ENCODE measurements at regions not wholly inside any gene's neighbourhood (a gene's known extent, or its start where the extent isn't known, plus 50 kb on each side); places are given as distances from the start of the nearest gene placed in this dataset.

DNA sequence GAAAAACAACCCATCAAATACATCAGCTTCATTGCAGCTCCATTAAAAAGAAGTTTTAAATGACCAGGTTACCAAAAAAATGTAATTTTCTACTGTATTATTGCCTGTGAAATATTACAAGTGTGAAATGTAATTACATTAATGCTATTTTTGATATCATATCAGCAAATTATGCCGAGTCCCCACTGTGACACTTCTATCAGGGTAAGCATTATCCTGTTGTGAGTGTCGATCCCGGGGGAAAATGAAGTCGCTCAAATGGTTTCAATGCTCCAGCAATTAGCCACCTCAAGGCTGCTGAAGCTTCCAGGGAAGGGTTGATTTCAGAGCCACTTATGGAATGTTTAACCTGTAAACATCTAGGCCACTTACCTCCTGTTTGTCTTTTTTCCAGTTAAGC, 70.4 kb downstream of the RCN1 start:
- DNase-seq = no peak

DNA sequence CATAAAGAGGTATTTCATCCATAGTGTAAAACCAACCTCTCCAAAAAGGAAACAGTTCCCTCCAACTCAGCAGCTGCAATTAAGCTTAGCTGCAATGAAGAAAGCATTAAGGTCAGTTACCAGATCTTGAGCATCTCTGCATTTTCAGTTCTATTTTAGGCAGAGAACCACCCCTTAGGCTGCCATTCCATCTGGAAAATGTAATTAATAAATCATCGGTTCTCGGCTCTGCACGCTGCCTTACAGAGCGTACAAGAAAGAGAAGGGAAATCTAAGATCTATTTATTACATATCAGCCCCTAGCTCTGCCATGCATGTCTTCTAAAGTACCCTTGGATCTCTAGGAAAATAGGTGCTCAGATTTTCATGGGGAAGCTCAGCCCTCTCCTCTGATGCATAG, 71.5 kb downstream of the RCN1 start:
- no peak for DNase-seq

DNA sequence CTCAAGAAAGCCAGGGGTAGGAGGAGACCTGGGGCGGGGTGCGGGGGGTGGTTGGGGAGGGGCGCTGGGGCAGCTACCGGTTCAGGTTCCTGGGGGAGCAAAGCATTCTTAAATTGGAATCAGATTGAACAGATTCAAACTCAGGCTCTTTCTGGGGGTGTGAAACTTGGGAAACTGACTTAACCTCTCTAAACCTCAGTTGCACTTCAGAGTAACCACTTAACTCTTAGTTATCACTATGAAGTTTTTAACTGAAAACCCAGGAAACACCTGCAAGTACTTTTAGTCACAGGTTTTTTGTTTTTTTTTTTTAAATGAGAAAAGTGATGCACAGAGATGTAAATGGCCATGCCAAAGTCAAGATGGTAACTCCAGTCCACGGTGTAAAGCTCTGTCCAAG, 72.0 kb downstream of the RCN1 start:
- no peak for DNase-seq

DNA sequence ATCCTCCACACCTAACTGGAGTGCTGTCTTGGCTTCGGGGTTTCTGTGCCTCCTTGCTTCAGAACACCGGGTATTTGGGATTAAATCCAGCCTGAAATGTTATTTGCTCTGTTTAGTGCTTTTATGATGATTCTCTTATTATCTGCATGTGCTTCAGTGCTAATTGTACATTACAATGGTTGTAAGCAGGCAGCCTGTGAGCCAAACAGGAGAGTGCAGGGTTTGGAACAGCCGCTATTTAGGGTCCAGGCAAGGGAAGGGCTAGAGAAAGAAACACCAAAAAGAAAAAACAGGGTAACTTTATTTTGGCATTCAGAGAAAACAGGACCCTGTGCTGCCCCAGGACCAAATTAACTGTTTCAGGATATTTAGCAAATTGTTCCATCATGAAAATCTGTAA, 72.7 kb downstream of the RCN1 start:
- no peak for DNase-seq

DNA sequence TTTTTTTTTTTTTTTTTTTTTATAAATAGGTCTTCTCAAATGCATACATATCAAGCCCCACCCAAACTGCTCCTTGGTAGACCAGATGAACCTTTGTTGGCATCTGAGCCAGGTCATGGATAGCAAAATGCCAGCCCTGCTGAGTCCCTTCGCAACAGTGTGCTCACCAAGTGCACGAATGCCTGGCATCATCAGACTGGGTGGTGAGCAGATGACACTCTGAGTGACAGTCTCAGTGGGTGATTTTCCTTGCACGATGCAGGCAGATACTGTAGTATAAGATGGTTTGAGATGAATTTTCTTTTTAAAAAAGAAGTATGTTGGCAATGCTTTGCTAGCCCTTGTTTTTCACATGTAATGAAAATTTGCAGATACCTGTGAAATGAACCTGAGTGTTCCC, 74.0 kb downstream of the RCN1 start:
- DNase-seq = no peak

DNA sequence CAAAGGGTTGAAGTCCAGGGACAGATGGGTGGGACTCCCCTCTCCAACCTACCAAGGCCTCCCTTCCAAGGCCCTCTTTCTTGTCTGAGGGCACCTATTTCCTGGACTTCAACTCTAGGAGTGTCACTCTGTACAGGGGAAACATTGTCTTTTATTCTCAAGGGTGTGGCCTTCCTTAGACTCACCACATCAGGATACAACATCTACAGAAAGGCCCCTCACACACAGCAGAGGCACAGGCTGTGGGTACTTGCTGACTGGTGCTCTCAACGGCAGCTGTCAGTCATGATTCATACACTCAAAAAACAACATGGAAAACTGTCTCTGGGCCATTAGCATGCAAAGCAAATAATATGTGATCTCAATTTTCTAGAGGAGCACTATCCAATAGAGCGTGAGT, 78.0 kb downstream of the RCN1 start:
- DNase-seq = no peak

DNA sequence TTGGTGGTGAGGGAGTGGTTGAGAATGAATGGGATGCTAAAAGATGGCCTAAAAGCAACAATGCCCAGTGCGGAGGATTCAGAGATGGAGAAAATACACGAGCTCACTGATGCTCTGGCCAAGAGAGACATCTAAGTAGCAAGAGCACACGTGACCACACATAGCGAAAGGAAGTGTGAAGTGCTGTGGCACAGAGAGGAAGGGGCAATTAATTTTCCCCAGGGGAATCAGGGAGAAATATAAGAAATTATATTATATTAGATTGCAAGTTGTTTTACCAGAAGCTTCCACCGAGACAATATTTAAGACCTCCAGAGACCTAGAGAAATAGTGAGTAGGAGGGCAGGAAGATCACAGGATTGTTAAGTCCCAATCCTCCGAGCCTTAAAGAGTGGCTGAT, 80.6 kb downstream of the RCN1 start:
- no peak for DNase-seq

DNA sequence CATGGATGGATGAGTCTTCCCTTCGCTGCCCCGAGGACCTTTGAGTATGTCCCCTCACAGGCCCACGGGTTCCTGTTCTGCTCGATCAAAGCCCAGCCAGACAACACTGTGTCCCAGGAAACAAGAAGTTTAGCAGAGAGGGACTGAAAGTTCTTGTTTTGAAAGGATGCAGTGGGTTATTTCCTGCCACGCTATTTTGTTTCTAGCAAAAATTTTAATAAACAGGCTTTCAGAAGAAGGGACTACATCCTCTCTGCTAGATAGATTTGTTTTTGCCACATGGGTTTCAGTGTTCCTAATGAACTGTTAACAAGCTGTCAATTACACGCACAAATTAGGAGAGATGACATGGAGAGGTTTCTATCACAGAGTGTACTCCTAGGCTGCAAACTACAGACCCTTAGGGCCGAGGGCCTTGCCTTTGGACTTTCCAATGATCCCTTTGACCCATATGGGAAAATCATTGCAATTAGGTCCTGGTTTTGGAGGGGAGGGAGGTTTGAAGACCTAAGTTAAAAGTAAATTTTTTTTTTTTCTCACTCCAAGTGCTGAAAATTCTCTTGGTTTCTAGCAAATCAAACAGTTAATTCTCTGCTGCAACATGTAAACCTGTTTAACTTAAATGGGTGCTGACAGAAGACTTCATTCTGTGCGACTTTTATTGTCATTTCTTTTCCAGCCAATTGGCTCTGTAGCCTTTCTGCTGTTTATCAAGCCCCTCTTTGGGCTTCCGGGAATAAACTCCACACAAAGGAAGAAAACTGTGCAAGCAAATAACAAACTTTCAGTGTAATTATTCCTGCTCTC, 81.4 kb downstream of the RCN1 start:
- DNase-seq = no peak

DNA sequence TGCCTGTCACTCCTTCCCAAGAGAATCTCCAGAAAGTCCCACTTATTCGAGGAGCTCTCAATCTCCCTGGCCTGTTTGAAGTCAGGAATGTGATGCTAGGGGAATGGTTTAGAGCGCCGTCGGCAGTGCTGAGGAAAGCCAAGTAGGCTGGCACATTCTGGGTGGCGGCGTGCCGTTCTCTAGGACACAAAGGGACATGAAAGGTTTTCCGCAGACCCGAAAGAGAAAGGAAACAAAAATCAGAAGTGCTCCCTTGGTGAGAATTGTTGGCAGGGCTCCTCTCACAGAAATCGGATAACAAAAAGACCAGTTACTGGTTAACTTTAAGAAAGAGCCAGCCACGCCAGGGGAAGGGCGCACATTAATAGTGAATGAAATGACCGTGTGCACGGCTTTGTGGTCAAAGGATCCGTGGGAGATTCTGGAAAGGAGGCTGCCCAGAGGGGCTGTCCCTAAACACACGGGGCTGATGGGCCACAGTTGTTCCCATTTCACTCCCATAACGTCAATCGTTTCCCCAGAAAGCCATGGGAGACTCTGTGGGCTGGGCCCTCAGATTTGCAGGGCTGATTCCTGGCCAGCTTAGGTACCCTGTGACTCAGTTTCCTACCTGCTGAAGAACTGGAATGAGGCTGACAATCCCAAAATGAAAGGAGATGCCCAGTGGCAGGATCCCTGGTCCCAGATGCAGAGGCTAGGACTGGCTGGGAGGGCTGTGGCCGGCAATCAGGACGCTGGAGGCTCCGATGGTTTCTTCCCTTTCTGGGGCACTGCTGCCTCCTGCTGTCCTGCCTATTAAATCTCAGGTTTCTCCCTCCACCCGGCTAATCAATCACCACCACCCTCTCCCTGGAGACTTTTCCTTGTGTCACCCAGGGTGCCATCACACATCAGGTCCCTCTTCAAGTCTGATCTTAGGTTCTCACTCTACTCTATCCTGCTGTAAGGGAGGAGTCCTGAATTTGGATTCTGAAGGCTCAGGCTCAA, 82.3 kb downstream of the RCN1 start:
- DNase-seq = no peak

DNA sequence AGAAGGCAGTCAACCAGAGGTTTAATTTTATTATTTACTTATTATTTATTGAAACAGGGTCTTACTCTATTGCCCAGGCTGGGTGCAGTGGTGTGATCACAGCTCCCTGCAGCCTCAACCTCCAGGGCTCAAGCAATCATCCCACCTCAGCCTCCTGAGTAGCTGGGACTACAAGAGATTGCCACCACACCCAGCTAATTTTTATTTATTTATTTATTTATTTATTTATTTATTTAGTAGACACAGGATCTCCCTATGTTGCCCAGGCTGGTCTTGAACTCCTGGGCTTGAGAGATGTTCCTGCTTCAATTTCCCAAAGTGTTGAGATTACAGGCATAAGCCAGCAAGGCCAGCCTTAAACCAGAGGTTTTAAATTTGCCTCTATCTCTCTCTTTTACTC, 83.1 kb downstream of the RCN1 start:
- no peak for DNase-seq

DNA sequence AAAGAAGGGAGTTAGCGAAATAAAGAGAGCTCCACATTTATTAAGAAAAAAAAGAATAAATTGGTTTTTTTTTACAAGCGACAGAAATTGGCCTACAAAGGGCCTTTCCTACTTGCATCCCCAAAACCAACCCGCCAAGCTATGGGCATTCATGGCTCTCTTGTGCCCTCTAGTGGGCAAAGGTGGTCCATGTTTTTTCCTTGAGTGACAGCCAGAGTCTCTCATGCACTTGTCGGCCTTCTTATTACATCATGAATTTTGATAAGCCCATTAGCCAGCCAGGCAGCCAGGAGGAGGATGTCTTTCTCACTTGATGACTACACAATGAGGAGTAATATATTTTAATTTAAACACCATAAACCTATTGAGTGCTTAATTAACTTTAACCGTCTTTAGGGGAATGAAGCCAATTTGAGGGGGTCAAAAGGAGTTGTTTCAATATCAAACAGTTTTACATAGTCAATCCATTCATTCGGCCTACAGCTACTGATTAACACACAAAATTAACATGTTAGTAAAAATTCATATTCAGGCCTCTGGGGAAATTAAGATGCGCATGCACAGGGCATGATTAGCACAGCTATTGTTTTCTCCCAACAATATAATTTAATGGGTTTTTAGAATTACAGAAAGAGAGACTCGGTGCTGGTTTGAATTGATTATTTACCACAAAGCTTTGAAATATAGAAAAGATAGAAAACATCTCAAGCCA, 85.5 kb downstream of the RCN1 start:
- DNase-seq = no peak

DNA sequence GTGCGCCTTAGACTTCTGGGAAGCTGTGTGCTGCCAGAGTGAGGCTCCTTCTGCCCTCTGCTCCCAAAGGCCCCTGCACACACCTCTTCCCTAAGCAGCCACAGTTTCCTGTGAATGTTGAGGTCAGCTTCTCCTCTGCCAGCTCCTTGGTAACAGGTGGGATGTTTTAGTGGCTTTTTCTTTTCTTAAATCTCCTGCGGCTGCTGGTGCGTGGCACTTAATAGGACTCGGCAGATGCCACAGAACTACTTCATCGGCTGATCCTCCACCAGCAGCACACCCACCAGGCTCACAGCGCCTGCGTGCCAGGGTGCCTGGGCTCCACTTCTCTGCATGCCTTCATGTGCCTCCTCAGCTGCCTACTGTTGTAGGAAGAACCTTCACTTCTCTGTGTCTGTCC, 87.8 kb downstream of the RCN1 start:
- no peak for DNase-seq

DNA sequence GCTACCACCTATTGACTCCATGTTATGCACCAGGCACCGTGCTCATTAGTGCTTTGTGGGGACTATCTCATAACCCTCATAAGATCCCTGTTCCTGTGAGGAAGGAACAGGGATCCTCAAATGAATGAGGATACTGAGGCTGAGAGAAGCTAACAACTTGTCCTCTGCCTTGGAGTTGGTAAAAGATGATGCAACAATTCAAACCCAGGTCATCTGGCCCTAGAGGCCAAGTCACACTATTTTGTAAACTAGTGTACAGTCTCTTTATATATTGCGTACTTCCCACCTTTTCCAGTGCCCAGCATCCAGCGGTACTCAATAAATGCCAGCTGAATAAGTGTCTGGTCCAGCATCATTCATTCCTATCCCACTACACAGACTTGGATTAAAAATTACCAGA, 92.6 kb downstream of the RCN1 start:
- no peak for DNase-seq

DNA sequence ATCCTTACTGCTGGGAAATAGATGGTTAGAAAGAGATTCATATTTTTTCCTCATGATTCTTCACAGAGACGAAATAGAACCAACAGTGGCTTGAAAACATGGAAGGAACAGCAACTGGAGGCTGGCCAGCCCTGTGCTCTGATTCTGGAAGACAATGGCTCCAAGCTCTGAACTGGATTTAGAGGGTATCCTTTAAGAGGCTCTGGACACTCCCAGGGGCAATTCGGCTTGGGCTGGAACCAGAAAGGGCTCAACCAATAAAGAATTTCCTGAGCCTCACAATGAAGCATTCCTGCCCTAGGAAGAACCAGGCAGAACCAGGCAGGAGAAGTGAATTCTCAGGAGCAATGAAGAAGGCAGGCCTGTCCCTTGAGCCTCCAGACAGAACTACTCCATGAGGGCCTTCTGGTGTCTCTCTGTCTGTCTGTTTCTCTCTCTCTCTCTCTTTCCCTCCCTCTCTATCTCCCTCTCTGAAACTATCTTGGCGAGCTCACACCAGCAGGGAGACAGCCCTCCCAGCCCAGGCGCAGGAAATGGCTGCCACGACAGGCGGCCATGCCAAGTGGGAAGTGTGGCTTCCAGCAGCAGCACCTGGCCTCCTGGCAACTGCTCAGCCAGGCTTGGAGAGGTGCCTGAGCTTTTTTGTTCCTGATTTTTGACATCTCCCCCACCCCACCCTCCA, 93.3 kb downstream of the RCN1 start:
- DNase-seq = no peak

DNA sequence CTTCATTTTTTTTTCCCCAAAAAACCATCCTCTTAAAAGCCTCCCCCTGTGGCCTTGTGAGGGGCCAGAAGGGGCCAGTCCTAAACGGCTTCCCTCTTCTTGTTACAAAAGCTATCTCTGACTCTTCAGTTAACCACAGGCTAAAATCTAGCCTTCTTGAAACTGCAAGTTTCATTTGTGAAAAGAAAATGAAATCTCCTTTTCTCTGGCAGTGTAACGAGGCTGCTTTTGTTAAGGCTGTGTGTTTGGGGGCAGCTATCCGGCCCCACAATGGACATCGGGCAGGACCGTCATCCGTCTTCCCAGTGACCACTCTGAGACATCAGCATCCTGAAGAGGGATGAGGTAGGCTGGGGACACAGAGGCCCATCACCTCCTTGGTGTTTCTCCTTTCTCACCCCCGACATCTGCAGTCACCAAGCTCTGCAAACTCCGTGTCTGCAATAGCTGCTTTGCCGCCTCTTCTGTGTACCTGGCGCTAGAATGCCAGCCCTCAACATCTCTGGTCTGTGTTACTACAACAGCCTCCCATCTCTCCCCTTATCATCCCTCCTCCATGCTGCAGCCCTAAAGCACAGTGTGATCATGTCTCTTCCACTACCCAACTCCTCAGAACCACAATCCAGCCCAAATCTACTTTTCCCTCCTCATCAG, 94.0 kb downstream of the RCN1 start:
- no peak for DNase-seq

DNA sequence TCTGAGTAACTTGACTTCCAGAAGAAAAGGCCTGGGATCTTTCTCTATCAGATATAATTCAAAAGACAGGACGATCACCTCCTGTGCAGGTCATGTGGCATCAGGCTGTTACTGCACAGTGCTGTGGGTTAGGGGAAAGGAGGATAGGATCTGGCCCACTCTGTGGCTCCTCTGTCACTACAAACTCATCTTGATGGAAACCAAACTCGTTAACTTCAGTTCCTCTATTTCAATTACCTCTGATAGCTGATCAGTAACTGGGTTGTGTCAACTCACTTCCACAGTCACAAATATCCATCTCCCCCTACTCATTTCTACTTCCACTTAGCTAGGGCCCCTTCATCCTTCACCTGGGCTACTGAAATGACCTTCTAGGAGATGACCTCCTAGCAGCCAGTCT, 95.2 kb downstream of the RCN1 start:
- no peak for DNase-seq

DNA sequence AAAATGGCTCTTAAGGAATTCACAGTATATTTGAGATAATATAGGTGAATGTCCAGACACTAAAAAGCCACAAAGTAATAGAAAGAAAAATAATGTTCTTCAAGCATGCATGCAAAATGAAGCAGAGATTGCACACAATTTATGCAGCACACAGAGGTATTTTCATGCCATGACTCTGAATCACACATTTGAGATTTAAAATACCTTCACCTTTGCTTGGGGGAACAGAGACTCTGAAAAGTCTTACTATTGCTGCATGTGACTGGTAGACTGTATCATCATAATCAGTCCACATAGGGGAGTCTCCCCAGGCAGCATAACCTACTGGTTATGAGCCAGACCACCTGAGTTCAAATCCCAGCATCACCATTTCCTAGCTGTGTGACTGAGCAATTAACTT, 96.2 kb downstream of the RCN1 start:
- DNase-seq = no peak

DNA sequence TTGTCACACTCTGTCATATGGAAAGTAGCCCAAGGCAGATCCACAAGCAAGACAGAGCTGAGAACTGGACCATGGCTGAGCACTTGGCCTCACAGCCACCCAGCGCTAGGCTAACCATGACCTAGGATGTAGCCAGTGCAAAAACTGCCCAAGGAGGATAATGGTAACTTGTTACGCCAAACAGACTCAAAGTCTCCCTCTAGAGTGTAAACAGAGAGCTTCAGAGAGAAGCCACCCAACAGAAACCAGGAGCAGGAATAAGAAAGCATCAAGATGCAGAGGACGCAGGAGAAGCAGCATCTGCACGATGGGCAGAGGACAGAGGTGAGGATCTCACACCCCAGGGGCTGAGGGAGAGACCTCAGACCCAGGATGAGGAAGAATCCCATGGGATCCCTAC, 97.9 kb downstream of the RCN1 start:
- DNase-seq = no peak

DNA sequence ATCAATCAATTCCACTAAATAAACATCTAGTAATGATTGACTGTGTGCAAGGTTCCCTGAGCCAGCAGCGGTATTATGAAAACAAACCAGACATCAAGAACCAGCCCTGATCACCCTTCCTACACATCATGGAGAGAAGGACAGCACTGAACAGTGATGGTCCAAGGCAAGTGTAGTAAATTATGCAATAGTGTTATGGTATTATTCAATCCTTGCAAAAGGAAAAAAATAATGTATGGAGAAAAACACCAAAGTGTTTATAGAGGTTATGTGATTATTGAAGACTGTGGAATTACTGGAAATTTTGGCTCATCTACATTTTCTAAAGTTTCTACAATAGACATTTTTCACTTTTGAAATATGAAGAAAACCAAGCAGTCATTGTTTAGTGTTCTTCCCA, 105.3 kb downstream of the RCN1 start:
- no peak for DNase-seq

DNA sequence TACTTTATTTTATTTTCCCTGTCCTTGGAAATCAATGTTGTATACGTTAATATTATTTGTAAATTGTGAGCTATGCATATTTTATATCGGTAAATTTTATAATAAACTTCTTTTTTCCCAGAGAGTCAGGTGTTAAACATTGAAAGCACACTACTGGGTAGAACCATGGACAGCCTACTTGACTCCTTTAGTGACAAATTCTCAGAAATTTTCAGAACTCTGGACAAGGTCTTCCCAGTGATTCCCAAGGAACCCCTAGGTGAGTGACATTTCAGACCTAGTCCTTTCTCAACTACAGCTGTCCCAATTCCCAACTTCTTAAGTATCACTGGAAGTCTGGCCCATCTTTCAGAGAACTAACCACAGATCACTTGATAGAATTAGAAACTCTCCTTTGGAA, 107.2 kb downstream of the RCN1 start:
- no peak for DNase-seq

DNA sequence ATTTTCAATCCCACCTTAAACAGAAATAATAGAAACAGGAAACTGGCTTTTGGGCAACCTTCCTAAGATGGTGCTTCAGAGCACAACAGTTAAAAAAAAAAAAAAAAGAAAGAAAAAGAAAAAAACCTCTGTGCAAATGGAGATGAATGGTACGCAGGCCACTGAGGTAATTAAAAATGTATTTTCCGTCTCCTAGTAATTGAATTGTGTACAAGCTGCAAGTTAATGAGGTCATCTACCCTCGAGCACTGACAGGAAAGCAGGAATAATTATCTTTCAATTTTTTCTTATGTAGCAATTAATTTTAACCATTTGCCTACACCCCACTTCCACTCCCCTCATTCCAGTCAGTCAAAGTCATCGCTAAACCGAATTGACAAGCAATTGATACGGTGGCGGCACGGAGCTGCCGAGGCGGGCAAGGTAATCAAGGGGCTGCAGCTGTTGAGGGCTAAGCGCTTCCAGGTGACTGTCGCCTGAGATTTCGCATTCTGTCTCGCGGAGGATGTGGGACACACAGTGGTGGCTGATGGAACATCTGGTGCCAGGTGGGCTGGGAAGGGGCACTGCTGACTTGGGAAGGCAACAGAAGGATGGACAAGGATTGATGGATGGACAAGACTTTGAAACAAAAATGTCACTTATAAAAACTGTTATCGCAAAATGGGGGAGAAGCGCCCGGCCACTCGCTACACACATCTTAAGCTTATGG, 109.4 kb downstream of the RCN1 start:
- no peak for DNase-seq

DNA sequence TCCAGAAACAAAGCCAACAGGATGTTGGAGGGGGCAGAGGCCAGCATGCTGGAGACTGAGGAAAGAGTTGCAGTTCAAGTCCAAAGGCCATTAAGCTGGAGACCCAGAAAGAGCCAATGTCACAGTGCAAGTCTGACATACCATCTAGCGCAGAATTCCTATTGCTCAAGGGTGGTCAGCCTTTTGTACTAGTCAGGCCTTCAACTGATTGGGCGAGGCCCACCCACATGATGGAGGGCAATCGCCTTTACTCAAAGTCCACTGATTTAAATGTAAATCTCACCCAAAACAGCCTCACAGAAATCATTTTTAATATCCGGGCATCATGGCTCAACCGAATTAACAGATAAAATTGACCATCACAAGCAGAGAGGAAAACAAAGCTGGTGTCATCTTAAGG, 113.9 kb downstream of the RCN1 start:
- DNase-seq = no peak

All from cortex of kidney (tissue), 1 donor.